ENCODE measurements at regions not wholly inside any gene's neighbourhood (a gene's known extent, or its start where the extent isn't known, plus 50 kb on each side); places are given as distances from the start of the nearest gene placed in this dataset.

DNA sequence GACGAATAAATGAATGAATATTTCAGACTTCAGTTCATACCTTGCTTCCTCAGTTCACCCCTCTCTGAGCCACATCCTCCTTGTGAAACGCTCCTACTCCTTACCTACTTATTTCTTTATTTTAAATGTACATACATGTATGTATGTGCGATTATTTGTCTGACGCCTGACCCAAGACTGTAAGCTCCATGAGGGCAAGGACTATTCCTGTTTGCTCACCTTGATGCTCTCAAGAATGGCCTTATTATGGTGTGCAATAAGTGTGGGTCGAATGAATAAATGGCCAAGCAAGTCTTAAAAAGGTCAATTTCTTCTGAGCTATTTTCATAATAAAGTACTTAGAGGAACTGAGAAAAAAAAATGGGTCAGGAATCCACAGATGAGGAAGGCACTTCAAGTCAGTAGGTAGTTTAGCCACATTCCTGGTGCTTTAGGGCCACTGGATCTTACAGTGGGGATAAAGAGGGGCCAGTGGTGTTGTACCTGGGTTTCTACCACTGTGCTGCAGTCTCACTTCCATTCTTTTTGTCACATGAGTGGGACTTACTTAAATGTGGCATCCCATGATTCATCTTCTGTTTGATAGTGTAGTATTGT is 74.7 kb downstream of the SDC1 start:
- no peak for DNase-seq (ENCODE audit: low read depth, low spot score)
- no peak overlapping the region for H3K4me3 ChIP-seq (ENCODE audit: low read length)

DNA sequence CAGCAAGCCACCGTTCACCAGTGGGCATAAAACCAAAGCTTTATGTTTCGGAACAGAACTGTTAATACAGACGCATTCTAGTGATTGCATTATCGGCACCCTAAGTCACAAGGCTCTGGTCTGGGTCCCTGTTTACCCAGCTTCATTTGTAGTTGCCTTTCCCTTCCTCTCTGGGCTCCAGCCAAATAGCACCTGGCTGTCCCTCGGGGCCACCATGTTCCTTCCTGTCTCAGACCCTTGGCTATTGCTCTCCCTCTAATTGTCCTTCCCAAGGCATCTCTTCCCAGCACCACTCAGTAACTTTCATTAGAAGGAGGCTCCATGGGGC is 75.3 kb downstream of the SDC1 start:
- H3K4me3 ChIP-seq (ENCODE audit: low read length): no peak overlapping the region
- no peak for DNase-seq (ENCODE audit: low read depth, low spot score)

DNA sequence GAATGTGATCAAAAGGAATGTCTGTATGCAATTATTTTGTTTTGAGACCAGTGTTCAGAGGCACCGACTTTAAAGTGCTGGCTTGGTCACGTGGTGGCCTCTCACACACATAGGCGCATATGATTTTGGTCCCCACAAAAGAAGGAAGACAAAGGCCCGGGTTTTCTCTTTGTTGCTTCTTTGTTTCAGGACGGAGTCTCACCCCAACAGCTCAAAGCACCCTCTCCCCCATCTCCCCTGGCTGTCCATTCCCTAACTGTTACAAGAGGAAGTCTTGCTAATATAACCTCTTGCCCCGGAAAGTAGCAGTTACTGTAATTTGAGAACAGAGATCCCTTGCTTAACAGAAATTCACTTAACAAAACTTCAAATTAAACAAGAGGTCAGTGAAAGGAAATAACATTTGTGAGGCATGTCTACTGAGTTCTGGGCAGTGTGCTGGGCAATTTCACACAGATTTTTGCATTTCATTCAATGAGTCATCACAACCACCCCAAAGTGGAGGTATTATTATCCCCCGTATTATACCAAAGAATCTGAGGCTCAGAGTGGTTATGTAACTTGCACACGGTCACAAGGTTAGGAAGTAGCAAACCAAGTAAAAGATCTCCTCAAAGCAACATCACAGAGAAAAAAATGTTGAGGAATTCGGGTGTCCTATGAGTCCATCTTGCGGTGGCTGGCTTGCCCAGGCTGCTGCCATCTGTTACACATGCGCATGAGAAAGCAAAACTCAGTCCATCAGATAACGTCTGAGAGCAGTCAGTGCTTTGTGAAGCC is 75.8 kb downstream of the SDC1 start:
- DNase-seq (ENCODE audit: low read depth, low spot score): no peak
- H3K4me3 ChIP-seq (ENCODE audit: low read length): no peak overlapping the region

DNA sequence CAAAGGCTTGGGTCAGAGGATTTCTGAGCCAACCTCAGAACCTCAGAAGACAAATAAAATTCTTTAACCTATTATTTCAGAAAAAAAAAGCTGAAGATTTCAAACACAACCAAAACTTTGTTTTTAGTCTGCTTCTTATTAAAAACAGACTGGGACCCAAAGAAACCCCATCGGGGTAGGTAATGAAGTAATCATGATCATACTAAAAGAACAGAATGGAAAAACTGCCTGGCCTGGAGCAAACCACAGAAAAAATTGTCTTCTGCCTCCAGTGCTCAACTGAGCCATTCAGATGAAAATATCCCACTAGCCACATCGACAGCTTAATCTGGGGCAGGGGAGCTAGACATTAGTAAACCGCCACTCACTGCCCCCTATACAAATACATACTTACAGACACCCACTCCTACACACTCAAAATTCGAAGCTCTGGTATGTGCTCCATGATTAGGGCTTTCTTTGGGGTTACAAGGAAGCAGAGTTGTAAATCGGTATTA is 76.5 kb downstream of the SDC1 start:
- DNase-seq (ENCODE audit: low read depth, low spot score): no peak
- no peak overlapping the region for H3K4me3 ChIP-seq (ENCODE audit: low read length)

DNA sequence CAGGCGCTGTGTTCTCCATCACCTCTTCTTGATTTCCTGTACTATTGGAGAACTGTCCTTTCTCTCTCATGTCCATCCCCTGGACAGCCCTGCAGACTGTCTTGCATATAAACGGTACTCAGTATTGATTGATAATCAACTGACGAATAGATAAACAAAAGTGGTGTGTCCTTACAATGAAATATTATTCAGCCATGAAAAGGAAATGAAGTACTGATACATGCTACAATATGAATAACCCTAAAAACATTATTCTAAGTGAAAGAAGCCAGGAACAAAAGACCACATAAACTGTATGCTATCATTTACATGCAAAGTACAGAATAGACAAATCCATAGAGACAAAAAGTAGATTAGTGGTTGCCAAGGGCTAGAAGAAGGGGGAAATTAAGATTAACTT is 77.6 kb downstream of the SDC1 start:
- no peak for DNase-seq (ENCODE audit: low read depth, low spot score)
- H3K4me3 ChIP-seq (ENCODE audit: low read length): no peak overlapping the region

DNA sequence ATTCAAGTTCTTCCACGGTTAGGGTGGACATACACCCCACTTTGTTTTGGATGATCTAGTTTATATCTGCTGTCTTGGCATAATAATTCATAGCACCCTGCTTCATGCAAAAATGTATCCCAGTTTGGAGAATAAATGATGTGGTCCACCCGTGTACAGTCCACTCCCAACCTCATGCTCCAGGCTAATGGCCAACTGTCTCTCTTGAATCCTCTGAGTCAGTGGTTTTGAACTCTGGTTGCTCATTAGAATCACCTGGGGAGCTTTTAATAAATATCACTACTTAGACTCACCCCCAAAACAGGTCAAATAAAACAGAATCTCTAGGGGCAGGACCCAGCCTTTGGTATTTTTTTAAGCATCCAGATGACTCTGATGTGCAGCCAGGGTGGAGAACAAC is 78.5 kb downstream of the SDC1 start:
- H3K4me3 ChIP-seq (ENCODE audit: low read length): no peak overlapping the region
- no peak for DNase-seq (ENCODE audit: low read depth, low spot score)

GRCh38 chr2:20145497-20146193 is 79.3 kb downstream of the SDC1 start:
- no peak overlapping the region for H3K4me3 ChIP-seq (ENCODE audit: low read length)
- no peak for DNase-seq (ENCODE audit: low read depth, low spot score)

DNA sequence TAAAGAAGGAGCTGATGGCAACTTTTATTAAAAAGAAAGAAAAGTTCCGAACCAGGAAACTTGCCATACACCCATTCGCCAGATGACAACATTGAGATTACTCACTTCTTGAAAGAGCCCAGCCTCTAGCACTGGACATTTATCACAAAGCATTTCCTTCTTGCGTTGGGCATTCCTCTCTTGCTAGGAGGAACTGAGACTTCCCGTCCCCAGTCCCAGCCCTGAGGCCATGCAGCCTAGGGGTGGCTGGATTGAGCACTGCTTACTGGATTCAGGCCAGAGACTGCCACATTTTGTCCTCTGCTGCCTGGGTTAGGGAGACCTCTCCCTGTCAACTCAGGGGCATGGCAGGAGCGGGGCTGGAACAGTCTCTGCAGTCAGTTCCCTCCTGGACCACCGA is 80.1 kb downstream of the SDC1 start:
- no peak for DNase-seq (ENCODE audit: low read depth, low spot score)
- H3K4me3 ChIP-seq (ENCODE audit: low read length): no peak overlapping the region

DNA sequence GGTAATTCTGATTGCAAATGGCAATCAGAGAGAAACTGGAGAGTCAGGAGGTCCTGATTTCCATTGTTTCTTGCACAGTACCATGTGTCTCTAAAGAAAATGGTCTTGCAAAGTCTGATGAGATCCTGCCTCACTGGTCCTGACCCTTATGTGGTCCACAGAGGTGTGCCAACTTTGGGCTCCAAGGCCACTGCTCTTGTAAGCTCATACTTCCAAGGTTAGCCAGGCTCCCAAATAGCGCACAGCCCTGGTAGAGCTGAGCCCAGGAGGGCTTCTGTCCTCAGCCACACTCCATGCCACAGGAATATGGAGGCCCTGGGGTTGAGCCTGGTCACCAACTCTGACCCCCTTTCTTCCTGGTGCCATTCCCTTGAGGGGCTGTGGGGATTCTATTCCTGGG is 80.7 kb downstream of the SDC1 start:
- DNase-seq (ENCODE audit: low read depth, low spot score): no peak
- no peak overlapping the region for H3K4me3 ChIP-seq (ENCODE audit: low read length)

GRCh38 chr2:20143263-20143662 is 81.7 kb downstream of the SDC1 start:
- DNase-seq (ENCODE audit: low read depth, low spot score): no peak
- H3K4me3 ChIP-seq (ENCODE audit: low read length): no peak overlapping the region

GRCh38 chr2:20141806-20142205 is 83.1 kb downstream of the SDC1 start:
- H3K4me3 ChIP-seq (ENCODE audit: low read length): no peak overlapping the region
- DNase-seq (ENCODE audit: low read depth, low spot score): no peak

- H3K4me3 ChIP-seq (ENCODE audit: low read length): no peak overlapping the region
- no peak for DNase-seq (ENCODE audit: low read depth, low spot score)
These were observed 83.7 kb downstream of the SDC1 start for GRCh38 chr2:20141056-20141762.

DNA sequence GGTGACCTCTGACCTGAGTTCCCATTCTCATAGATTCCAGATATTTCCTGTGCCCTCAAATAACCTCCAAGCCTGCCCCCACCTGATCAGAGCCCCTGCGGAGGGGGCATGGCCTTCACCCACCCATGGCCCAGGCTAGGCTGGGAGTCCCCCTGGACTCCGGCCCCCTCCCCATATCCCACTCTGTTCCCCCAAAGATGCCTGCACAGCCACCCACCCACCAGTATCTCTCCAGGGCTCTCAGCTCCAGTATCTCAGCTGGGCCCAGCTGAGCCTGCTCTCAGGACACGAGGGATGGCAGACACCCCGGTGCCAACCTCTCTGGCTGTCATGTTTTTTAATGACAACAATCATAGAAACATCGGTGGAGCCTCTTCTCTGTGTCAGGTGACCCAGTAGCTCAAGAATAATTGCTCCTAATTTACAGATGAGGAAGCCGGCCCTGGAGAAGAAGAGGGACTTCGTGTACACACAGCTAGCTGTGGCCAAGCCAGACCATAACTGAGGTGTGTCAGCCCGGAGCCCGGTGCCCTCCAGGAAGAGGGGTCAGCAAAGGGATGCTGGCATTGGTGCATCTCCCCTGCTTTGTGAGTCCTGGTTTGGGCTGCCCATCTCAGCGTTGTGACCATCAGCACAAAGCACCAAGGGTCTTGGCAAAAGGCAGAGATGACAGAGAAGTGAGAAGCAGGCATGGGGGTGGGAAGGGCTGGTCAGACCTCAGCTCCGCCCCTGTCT is 84.4 kb downstream of the SDC1 start:
- no peak for DNase-seq (ENCODE audit: low read depth, low spot score)
- no peak overlapping the region for H3K4me3 ChIP-seq (ENCODE audit: low read length)

GRCh38 chr2:20139407-20140172 is 85.3 kb downstream of the SDC1 start:
- no peak overlapping the region for H3K4me3 ChIP-seq (ENCODE audit: low read length)
- no peak for DNase-seq (ENCODE audit: low read depth, low spot score)

DNA sequence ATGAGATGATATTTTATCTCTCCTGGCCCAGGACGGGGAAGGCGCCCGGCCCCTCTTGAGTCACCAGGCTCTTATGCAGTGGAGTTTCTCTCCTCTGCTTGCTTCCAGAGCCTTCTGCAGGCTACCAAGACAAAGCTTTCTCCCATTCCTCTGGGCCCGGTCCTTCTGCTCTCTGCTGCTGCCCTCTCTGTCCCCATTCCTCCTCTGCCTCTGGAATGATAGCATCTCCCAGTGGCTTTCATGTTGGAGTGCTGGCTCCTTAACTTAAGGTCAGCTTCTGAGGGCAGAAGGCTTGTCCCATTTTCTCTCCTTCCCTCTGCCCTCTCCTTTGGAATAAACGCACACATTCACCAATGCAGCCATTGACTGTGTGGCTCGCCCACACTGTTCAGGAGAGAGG is 86.2 kb downstream of the SDC1 start:
- no peak for DNase-seq (ENCODE audit: low read depth, low spot score)
- H3K4me3 ChIP-seq (ENCODE audit: low read length): no peak overlapping the region

DNA sequence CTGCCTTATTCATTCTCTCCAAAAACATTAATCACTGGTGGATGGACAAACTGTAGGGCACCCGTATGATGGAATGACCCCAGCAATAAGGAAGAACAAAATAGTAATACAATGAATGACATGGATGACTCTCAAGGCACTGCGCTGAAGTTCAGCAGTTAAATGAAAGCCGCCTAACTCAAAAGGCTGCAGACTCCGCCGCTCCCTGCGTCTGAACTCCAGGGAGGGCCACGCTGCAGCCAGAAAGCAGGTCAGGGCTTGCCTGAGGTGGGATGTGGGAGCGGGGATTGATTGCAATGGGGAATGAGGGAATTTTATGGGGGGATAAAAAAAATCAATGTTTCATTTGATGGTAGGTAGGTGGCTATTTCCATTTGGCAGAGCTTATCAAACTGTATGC is 86.5 kb upstream of the LAPTM4A start:
- no peak for DNase-seq (ENCODE audit: low read depth, low spot score)
- H3K4me3 ChIP-seq (ENCODE audit: low read length): no peak overlapping the region

- DNase-seq (ENCODE audit: low read depth, low spot score): no peak
- H3K4me3 ChIP-seq (ENCODE audit: low read length): no peak overlapping the region
These were observed 85.7 kb upstream of the LAPTM4A start for GRCh38 chr2:20137131-20137571.

DNA sequence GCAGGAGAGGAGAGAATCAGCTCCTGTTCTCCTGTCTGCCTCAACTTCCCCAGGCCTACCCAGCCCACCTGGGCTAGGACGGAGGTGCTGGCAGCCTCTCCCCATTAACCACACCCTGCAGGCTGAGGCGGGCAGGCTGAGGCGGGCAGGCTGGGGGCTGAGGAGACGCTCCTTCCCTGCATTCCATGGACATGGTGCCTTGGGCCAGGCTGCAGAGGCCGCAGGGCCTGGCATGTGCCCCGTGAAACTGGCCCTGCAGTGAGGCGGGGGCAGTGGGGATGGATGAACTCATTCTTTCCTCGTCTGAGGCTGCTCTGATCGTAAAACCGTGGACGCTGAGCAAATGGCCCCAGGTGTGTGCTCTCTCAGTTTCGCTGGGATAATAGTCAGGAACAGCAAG is 84.7 kb upstream of the LAPTM4A start:
- no peak for DNase-seq (ENCODE audit: low read depth, low spot score)
- H3K4me3 ChIP-seq (ENCODE audit: low read length): no peak overlapping the region

Measured in Jurkat, Clone E6-1 (cell line).